ENCODE measurements at regions not wholly inside any gene's neighbourhood (a gene's known extent, or its start where the extent isn't known, plus 50 kb on each side); places are given as distances from the start of the nearest gene placed in this dataset.
"Not testable (repeated sequence)": the region's sequence is repeated elsewhere in the genome, so short reads cannot be mapped to it uniquely, and the experiment has no call there.

DNA sequence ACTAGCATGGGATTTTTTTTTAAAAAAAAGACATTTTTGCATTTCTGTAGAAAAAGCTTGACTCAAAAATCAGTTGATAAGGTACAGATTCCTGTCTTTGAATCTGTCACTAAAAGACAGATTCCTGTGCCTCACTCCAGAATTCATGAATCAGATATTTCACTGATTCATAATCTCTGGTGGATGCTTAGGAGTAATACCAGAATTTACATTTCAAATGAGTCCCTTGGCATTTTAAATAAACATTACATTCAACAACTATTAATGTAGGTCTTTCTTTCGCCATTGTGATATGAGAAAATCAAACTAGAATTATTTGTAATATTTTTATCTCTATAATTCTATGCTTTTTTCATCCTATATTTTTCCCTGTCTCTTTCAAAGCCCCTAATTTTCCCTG is 128.3 kb downstream of the APIP start:
- H3K27me3 ChIP-seq: no peaks in the 10 kb centered on the region
- no peaks in the 10 kb centered on the region for H3K4me1 ChIP-seq
- H3K36me3 ChIP-seq: no peaks in the 10 kb centered on the region
- H3K9me3 ChIP-seq: no peaks in the 10 kb centered on the region
- TF ChIP-seq, protein P1, sequence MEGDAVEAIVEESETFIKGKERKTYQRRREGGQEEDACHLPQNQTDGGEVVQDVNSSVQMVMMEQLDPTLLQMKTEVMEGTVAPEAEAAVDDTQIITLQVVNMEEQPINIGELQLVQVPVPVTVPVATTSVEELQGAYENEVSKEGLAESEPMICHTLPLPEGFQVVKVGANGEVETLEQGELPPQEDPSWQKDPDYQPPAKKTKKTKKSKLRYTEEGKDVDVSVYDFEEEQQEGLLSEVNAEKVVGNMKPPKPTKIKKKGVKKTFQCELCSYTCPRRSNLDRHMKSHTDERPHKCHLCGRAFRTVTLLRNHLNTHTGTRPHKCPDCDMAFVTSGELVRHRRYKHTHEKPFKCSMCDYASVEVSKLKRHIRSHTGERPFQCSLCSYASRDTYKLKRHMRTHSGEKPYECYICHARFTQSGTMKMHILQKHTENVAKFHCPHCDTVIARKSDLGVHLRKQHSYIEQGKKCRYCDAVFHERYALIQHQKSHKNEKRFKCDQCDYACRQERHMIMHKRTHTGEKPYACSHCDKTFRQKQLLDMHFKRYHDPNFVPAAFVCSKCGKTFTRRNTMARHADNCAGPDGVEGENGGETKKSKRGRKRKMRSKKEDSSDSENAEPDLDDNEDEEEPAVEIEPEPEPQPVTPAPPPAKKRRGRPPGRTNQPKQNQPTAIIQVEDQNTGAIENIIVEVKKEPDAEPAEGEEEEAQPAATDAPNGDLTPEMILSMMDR (IDR thresholded peaks at IDR 0.05; ENCODE audit: low read depth, low read length): no peak
- no peak for DNase-seq
- H3K4me3 ChIP-seq (ENCODE audit: low read depth, low read length): no peak overlapping the region

DNA sequence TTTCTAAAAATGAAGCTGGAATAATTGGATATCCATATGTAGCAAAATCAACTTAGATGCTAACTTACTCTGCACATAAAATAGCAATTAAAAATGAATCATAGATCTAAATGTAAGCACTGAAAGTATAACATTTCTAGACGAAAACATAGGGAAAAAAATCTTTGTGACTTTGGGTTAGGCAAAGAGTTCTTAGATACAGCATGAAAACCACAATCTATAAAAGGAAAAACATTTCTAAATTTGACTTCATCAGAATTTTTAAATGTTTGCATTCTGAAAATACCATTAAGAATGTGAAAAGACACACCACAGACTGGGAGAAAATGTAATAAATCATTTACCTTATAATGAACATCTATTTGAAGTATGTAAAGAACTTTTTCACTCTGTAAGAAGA is 128.8 kb downstream of the APIP start:
- Histone ChIP-seq H3K4me3 (ENCODE audit: low read depth, low read length) (no peak overlapping the region), H3K27me3 (no peaks in the 10 kb centered on the region), H3K9me3 (no peaks in the 10 kb centered on the region), H3K36me3 (no peaks in the 10 kb centered on the region), H3K4me1 (no peaks in the 10 kb centered on the region)
- DNase-seq: no peak
- TF ChIP-seq, protein P1 (IDR thresholded peaks at IDR 0.05; ENCODE audit: low read depth, low read length): no peak

DNA sequence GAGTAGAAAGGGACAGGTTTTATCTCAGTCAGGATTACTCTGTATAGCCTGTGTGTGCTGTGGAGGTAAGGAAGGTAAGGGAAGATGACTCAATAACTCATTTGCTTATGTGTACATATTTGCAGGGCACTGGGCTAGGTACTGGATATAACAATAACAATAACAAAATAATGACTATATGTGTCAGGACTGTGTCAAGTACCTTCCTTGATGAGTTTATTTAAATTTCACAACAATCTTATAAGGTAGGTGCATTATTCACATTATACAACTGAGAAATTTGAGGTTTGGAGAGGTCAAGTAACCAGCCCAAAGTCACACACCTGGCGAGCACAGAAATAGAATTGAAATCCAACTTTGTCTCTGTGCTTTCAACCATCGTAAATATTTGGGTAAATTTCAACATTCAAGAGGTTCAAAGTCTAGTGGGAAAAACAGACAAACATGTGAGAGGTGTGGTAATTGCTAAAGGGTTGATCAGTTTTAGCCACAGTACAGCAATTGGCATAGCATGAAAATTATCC is 131.8 kb downstream of the APIP start:
- H3K4me3 ChIP-seq (ENCODE audit: low read depth, low read length): no peak overlapping the region
- TF ChIP-seq, protein P1 (IDR thresholded peaks at IDR 0.05; ENCODE audit: low read depth, low read length): no peak

GRCh38 chr11:34783816-34784317 is 132.3 kb downstream of the APIP start:
- Histone ChIP-seq H3K27me3 (no peaks in the 10 kb centered on the region), H3K4me3 (ENCODE audit: low read depth, low read length) (no peak overlapping the region), H3K9me3 (no peaks in the 10 kb centered on the region), H3K36me3 (no peaks in the 10 kb centered on the region), H3K4me1 (no peaks in the 10 kb centered on the region)
- TF ChIP-seq, protein P1 (IDR thresholded peaks at IDR 0.05; ENCODE audit: low read depth, low read length): no peak
- DNase-seq: no peak

More for the DNA sequence above, 131.8 kb downstream of the APIP start:
- Histone ChIP-seq H3K27me3 (no peaks in the 10 kb centered on the region), H3K9me3 (no peaks in the 10 kb centered on the region), H3K36me3 (no peaks in the 10 kb centered on the region), H3K4me1 (no peaks in the 10 kb centered on the region)
- DNase-seq: no peak

- H3K4me1 ChIP-seq; H3K4me3 ChIP-seq (ENCODE audit: low read depth, low read length); H3K9me3 ChIP-seq; DNase-seq; H3K36me3 ChIP-seq; H3K27me3 ChIP-seq: not testable (repeated sequence)
Observed at GRCh38 chr11:34781826-34782225, 134.4 kb downstream of the APIP start.

DNA sequence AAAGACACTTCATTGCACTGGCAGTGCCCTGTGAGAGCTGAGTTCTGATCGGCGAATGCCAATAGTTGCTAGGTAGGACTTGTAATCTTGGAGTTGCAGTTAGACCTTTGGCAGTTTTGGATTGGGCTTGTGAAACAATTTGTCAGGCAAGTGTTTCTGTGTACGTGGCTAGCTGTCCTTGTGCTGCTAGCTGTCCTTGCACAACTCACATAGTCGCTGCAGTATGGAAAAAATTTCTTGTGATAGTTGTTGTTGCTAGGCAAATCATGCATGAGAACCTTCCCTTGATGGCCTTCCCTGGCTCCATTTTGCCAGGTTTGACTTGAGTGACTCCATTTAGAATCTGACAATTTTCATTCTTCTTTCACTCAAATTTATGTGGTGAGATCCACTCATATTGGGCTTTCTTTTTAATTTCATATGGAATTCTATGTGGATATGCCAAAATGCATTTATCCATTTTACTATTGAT is 140.7 kb downstream of the APIP start:
- Histone ChIP-seq H3K4me3 (ENCODE audit: low read depth, low read length) (no peak overlapping the region), H3K4me1 (no peaks in the 10 kb centered on the region), H3K27me3 (no peaks in the 10 kb centered on the region), H3K9me3 (no peaks in the 10 kb centered on the region), H3K36me3 (no peaks in the 10 kb centered on the region)
- DNase-seq: no peak
- TF ChIP-seq, protein P1 (IDR thresholded peaks at IDR 0.05; ENCODE audit: low read depth, low read length): no peak

Measured in BE2C (cell line).